ENCODE measurements at regions not wholly inside any gene's neighbourhood (a gene's known extent, or its start where the extent isn't known, plus 50 kb on each side); places are given as distances from the start of the nearest gene placed in this dataset.
"Not testable (repeated sequence)": the region's sequence is repeated elsewhere in the genome, so short reads cannot be mapped to it uniquely, and the experiment has no call there.

DNA sequence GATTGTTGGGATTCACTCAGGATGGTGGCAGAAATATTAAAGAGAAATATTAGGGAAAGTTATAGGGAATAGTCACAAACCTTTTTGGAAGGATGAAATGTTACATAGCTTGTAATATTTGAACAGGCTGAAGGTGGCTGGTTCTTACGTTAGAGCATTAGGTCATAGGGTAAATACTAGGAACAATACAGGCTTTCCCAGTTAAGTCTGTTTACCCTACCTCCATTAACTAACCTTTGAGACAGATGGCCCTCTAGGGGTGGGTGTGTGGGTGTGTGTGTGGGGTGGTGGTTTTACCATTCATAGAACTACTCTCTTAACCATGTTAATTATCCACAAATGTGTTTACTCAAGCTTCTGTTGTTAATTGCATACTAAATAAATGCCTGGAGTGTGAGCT lies 94.3 kb upstream of the STK32A start:
- DNase-seq (ENCODE audit: low spot score): no peak
- peaks cover 0 to 4% (median 2%) of the 10 kb centered on the region in 4 donors for H3K9me3 ChIP-seq (ENCODE audit: control insufficient read depth in 4 of 4, low read length in 3 of 4)
- no peak overlapping the region for H3K4me3 ChIP-seq (ENCODE audit: low read depth in 1 of 3, low read length in 3 of 3)
- WGBS: 27% methylated on average over 1 of the region's 1 CpG
- no peaks in the 10 kb centered on the region for H3K27me3 ChIP-seq (ENCODE audit: control insufficient read depth in 4 of 4, insufficient read depth in 4 of 4, low read length in 3 of 4)
- H3K4me1 ChIP-seq (ENCODE audit: control insufficient read depth in 4 of 4, insufficient read depth in 4 of 4, low read length in 3 of 4): no peaks in the 10 kb centered on the region
- H3K27ac ChIP-seq (ENCODE audit: low read depth in 1 of 2, low read length in 2 of 2): no peak overlapping the region
- H3K36me3 ChIP-seq (ENCODE audit: control insufficient read depth in 4 of 4, insufficient read depth in 3 of 4, low read depth in 1 of 4, low read length in 3 of 4): no peaks in the 10 kb centered on the region
- TF ChIP-seq NR2F2 (IDR thresholded peaks at IDR 0.05): no peak
- TF ChIP-seq, protein P1, sequence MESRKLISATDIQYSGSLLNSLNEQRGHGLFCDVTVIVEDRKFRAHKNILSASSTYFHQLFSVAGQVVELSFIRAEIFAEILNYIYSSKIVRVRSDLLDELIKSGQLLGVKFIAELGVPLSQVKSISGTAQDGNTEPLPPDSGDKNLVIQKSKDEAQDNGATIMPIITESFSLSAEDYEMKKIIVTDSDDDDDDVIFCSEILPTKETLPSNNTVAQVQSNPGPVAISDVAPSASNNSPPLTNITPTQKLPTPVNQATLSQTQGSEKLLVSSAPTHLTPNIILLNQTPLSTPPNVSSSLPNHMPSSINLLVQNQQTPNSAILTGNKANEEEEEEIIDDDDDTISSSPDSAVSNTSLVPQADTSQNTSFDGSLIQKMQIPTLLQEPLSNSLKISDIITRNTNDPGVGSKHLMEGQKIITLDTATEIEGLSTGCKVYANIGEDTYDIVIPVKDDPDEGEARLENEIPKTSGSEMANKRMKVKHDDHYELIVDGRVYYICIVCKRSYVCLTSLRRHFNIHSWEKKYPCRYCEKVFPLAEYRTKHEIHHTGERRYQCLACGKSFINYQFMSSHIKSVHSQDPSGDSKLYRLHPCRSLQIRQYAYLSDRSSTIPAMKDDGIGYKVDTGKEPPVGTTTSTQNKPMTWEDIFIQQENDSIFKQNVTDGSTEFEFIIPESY (IDR thresholded peaks at IDR 0.05): no peak
- H3K9ac ChIP-seq (ENCODE audit: low read depth in 1 of 2, low read length in 2 of 2): no peak overlapping the region

DNA sequence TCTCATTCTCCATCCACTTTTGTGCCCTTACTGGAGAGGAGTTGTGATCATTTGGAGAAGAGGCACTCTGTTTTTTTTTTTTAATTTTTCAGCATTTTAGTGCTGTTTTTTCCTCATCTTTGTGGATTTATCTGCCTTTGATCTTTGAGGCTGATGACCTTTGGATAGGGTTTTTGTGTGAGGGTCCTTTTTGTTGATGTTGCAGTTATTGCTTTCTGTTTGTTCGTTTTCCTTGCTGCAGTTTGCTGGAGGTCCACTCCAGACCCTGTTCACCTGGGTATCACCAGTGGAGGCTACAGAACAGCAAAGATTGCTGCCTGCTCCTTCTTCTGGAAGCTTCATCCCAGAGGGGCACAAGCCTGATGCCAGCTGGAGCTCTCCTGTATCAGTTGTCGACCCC lies 93.2 kb upstream of the STK32A start:
- H3K4me1 ChIP-seq (ENCODE audit: control insufficient read depth in 4 of 4, insufficient read depth in 4 of 4, low read length in 3 of 4); H3K27me3 ChIP-seq (ENCODE audit: control insufficient read depth in 4 of 4, insufficient read depth in 4 of 4, low read length in 3 of 4); H3K36me3 ChIP-seq (ENCODE audit: control insufficient read depth in 4 of 4, insufficient read depth in 3 of 4, low read depth in 1 of 4, low read length in 3 of 4); DNase-seq (ENCODE audit: low spot score); H3K4me3 ChIP-seq (ENCODE audit: low read depth in 1 of 3, low read length in 3 of 3); H3K27ac ChIP-seq (ENCODE audit: low read depth in 1 of 2, low read length in 2 of 2); H3K9ac ChIP-seq (ENCODE audit: low read depth in 1 of 2, low read length in 2 of 2); H3K9me3 ChIP-seq (ENCODE audit: control insufficient read depth in 4 of 4, low read length in 3 of 4): not testable (repeated sequence)
- WGBS: 48% methylated on average over 2 of the region's 2 CpGs

GRCh38 chr5:147143215-147143614 lies 91.6 kb upstream of the STK32A start:
- H3K9ac ChIP-seq (ENCODE audit: low read depth in 1 of 2, low read length in 2 of 2): no peak overlapping the region
- no peak overlapping the region for H3K27ac ChIP-seq (ENCODE audit: low read depth in 1 of 2, low read length in 2 of 2)
- H3K9me3 ChIP-seq (ENCODE audit: control insufficient read depth in 4 of 4, low read length in 3 of 4): peaks cover 0 to 4% (median under 1%) of the 10 kb centered on the region in 4 donors
- H3K4me3 ChIP-seq (ENCODE audit: low read depth in 1 of 3, low read length in 3 of 3): no peak overlapping the region
- TF ChIP-seq HNF4A (conservative IDR thresholded peaks at IDR 0.05) (no peak), FOXA1 (IDR thresholded peaks at IDR 0.05) (no peak), HNF4G (IDR thresholded peaks at IDR 0.05) (no peak), RXRA (IDR thresholded peaks at IDR 0.05) (no peak), EGR1 (IDR thresholded peaks at IDR 0.05; ENCODE audit: low read depth in 2 of 2) (no peak), RAD21 (IDR thresholded peaks at IDR 0.05) (no peak), MAX (IDR thresholded peaks at IDR 0.05) (no peak), TAF1 (conservative IDR thresholded peaks at IDR 0.05) (no peak), SP1 (IDR thresholded peaks at IDR 0.05) (no peak), GABPA (IDR thresholded peaks at IDR 0.05 in 1 of 2, conservative IDR thresholded peaks at IDR 0.05 in 1 of 2) (no peak), NR2F2 (IDR thresholded peaks at IDR 0.05) (no peak), YY1 (IDR thresholded peaks at IDR 0.05) (no peak), JUND (IDR thresholded peaks at IDR 0.05) (no peak), CTCF (IDR thresholded peaks at IDR 0.05; ENCODE audit: low read depth, low read length, missing input control) (no peak), FOXA2 (IDR thresholded peaks at IDR 0.05) (no peak)
- TF ChIP-seq, protein P1 (IDR thresholded peaks at IDR 0.05): no peak
- TF ChIP-seq, protein P2, sequence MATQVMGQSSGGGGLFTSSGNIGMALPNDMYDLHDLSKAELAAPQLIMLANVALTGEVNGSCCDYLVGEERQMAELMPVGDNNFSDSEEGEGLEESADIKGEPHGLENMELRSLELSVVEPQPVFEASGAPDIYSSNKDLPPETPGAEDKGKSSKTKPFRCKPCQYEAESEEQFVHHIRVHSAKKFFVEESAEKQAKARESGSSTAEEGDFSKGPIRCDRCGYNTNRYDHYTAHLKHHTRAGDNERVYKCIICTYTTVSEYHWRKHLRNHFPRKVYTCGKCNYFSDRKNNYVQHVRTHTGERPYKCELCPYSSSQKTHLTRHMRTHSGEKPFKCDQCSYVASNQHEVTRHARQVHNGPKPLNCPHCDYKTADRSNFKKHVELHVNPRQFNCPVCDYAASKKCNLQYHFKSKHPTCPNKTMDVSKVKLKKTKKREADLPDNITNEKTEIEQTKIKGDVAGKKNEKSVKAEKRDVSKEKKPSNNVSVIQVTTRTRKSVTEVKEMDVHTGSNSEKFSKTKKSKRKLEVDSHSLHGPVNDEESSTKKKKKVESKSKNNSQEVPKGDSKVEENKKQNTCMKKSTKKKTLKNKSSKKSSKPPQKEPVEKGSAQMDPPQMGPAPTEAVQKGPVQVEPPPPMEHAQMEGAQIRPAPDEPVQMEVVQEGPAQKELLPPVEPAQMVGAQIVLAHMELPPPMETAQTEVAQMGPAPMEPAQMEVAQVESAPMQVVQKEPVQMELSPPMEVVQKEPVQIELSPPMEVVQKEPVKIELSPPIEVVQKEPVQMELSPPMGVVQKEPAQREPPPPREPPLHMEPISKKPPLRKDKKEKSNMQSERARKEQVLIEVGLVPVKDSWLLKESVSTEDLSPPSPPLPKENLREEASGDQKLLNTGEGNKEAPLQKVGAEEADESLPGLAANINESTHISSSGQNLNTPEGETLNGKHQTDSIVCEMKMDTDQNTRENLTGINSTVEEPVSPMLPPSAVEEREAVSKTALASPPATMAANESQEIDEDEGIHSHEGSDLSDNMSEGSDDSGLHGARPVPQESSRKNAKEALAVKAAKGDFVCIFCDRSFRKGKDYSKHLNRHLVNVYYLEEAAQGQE (IDR thresholded peaks at IDR 0.05): no peak
- TF ChIP-seq, protein P3, sequence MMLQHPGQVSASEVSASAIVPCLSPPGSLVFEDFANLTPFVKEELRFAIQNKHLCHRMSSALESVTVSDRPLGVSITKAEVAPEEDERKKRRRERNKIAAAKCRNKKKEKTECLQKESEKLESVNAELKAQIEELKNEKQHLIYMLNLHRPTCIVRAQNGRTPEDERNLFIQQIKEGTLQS (IDR thresholded peaks at IDR 0.05): no peak
- no peaks in the 10 kb centered on the region for H3K4me1 ChIP-seq (ENCODE audit: control insufficient read depth in 4 of 4, insufficient read depth in 4 of 4, low read length in 3 of 4)
- H3K36me3 ChIP-seq (ENCODE audit: control insufficient read depth in 4 of 4, insufficient read depth in 3 of 4, low read depth in 1 of 4, low read length in 3 of 4): no peaks in the 10 kb centered on the region
- no peaks in the 10 kb centered on the region for H3K27me3 ChIP-seq (ENCODE audit: control insufficient read depth in 4 of 4, insufficient read depth in 4 of 4, low read length in 3 of 4)
- no peak for DNase-seq (ENCODE audit: low spot score)
